HEK293 (cell line): ENCODE measurements at regions not wholly inside any gene's neighbourhood (a gene's known extent, or its start where the extent isn't known, plus 50 kb on each side); places are given as distances from the start of the nearest gene placed in this dataset.

Experiments
- CTCF ChIA-PET: fragments of 350-600 bp; formaldehyde crosslinking; extraction: SDS; loops from one replicate; lab custom pipeline; 2021; ENCODE audit warnings: antibody characterized with exemption; lab: Yijun Ruan, JAX
- POLR2A ChIA-PET: fragments of 300-600 bp; formaldehyde crosslinking; extraction: SDS; loops from one replicate; lab custom pipeline; 2020; ENCODE audit warnings: antibody characterized with exemption, inconsistent platforms; lab: Yijun Ruan, JAX
- H3K27ac ChIP-seq: fragments of 200-500 bp; sonication (Bioruptor generic); 2 replicates; pipeline ENCODE4 v1.5.1; 2014; ENCODE audit warnings: low read depth, low read length, control low read depth, inconsistent platforms; ENCODE audit errors: extremely low read depth
- H3K36me3 ChIP-seq, 2 experiments: fragments of 200-500 bp in 1 of 2; sonication (Bioruptor generic) in 1 of 2; 1 replicate in 1 of 2; 2 replicates in 1 of 2; pipeline ENCODE4 v1.5.1; 2014 to 2017; ENCODE audit warnings: inconsistent platforms in 2 of 2, low read length in 2 of 2; ENCODE audit not compliant: control insufficient read depth in 2 of 2, insufficient read depth in 1 of 2
- H3K4me1 ChIP-seq: fragments of 200-500 bp; sonication (Bioruptor generic); 2 replicates; pipeline ENCODE4 v1.5.1; 2014; ENCODE audit warnings: mild to moderate bottlenecking, low read length, inconsistent platforms; ENCODE audit not compliant: control insufficient read depth, insufficient read depth
- H3K4me3 ChIP-seq: 2 replicates; pipeline ENCODE4 v1.5.1; 2011; ENCODE audit warnings: low read depth, mild to moderate bottlenecking, control low read depth, low read length, moderate library complexity
- H3K9me3 ChIP-seq: fragments of 200-500 bp; sonication (Bioruptor generic); 2 replicates; pipeline ENCODE4 v1.5.1; 2014; ENCODE audit warnings: low read depth, low read length, inconsistent platforms; ENCODE audit not compliant: control insufficient read depth, insufficient read depth
- ATF2 ChIP-seq: fragments of 450-650 bp; formaldehyde crosslinking; IDR thresholded peaks from 2 replicates; pipeline ENCODE4 v1.5.1; 2016; ENCODE audit warnings: missing biosample characterization, missing genetic modification characterization, low read depth
- PRDM1 ChIP-seq: fragments of 450-650 bp; formaldehyde crosslinking; IDR thresholded peaks from 2 replicates; pipeline ENCODE4; 2016; ENCODE audit warnings: missing biosample characterization, missing genetic modification characterization
- PRDM10 ChIP-seq: fragments of 450-650 bp; formaldehyde crosslinking; IDR thresholded peaks from 2 replicates; pipeline ENCODE4 v1.5.1; 2016; ENCODE audit warnings: missing biosample characterization, missing genetic modification characterization
- PRDM4 ChIP-seq: fragments of 450-650 bp; formaldehyde crosslinking; IDR thresholded peaks from 2 replicates; pipeline ENCODE4 v1.5.1; 2017; ENCODE audit warnings: missing biosample characterization, missing genetic modification characterization
- TRIM28 ChIP-seq: IDR thresholded peaks from 2 replicates; pipeline ENCODE4 v1.6.1; 2011; ENCODE audit warnings: low read length, control low read depth, borderline replicate concordance
- TSHZ1 ChIP-seq: fragments of 450-650 bp; formaldehyde crosslinking; IDR thresholded peaks from 2 replicates; pipeline ENCODE4 v1.5.1; 2016; ENCODE audit warnings: missing biosample characterization, missing genetic modification characterization, borderline replicate concordance
- ZBTB26 ChIP-seq: fragments of 450-650 bp; formaldehyde crosslinking; optimal IDR thresholded peaks from 2 replicates; pipeline ENCODE3; 2016; ENCODE audit warnings: missing biosample characterization, mild to moderate bottlenecking, missing genetic modification characterization
- ZBTB49 ChIP-seq: fragments of 450-650 bp; formaldehyde crosslinking; IDR thresholded peaks from 2 replicates; pipeline ENCODE4 v1.5.1; 2016; ENCODE audit warnings: missing biosample characterization, missing genetic modification characterization, low read depth
- ZNF214 ChIP-seq: fragments of 450-650 bp; formaldehyde crosslinking; IDR thresholded peaks from 2 replicates; pipeline ENCODE4 v1.5.1; 2017; ENCODE audit warnings: missing biosample characterization, mild to moderate bottlenecking, missing genetic modification characterization, borderline replicate concordance
- ZNF398 ChIP-seq: fragments of 450-650 bp; formaldehyde crosslinking; IDR thresholded peaks from 2 replicates; pipeline ENCODE4 v1.5.1; 2017; ENCODE audit warnings: missing biosample characterization, missing genetic modification characterization
- ZNF473 ChIP-seq: fragments of 450-650 bp; formaldehyde crosslinking; IDR thresholded peaks from 2 replicates; pipeline ENCODE4 v1.5.1; 2017; ENCODE audit warnings: missing biosample characterization, missing genetic modification characterization
- ZNF561 ChIP-seq: fragments of 450-650 bp; IDR thresholded peaks from 2 replicates; pipeline ENCODE4 v1.5.1; 2018; ENCODE audit warnings: missing biosample characterization, missing genetic modification characterization, borderline replicate concordance
- ZNF639 ChIP-seq: fragments of 450-650 bp; formaldehyde crosslinking; IDR thresholded peaks from 2 replicates; pipeline ENCODE4 v1.5.1; 2016; ENCODE audit warnings: missing biosample characterization, missing genetic modification characterization
- ZNF791 ChIP-seq: fragments of 450-650 bp; formaldehyde crosslinking; IDR thresholded peaks from 2 replicates; pipeline ENCODE4 v1.5.1; 2016; ENCODE audit warnings: missing biosample characterization, missing genetic modification characterization

GRCh38 chr4:17251101-17251500, 260.8 kb downstream of the QDPR start (continued):
- TF ChIP-seq ZNF398 (tag by site-specific recombination): no peak
- no peak for TF ChIP-seq ZBTB49
- TF ChIP-seq ATF2 (tag by site-specific recombination): no peak
- TF ChIP-seq, all 188 proteins: peak for 0

- H3K4me1 ChIP-seq: no peaks in the 10 kb centered on the region
- ChIA-PET POLR2A (no interaction called here), CTCF (no interaction called here)
- H3K27ac ChIP-seq: no peak overlapping the region
- no peaks in the 10 kb centered on the region for H3K9me3 ChIP-seq
- H3K36me3 ChIP-seq: no peaks in the 10 kb centered on the region
- H3K4me3 ChIP-seq: no peak overlapping the region
- no peak for TF ChIP-seq ZNF473 (tag by site-specific recombination)
- no peak for TF ChIP-seq ZNF214
- no peak for TF ChIP-seq ZNF561 (tag by site-specific recombination)
- TF ChIP-seq PRDM1 (tag by site-specific recombination): no peak
- TF ChIP-seq ZNF639 (tag by site-specific recombination): no peak
- no peak for TF ChIP-seq TSHZ1 (tag by site-specific recombination)
- no peak for TF ChIP-seq PRDM4 (tag by site-specific recombination)
- TF ChIP-seq ZBTB26 (tag by site-specific recombination): no peak
- TF ChIP-seq ZNF791 (tag by site-specific recombination): no peak
- no peak for TF ChIP-seq TRIM28
- TF ChIP-seq PRDM10 (tag by site-specific recombination): no peak
- no peak for TF ChIP-seq ATF2 (tag by site-specific recombination)
Measured at GRCh38 chr4:17250591-17250990, 261.3 kb downstream of the QDPR start.
